ENCODE measurements at regions not wholly inside any gene's neighbourhood (a gene's known extent, or its start where the extent isn't known, plus 50 kb on each side); places are given as distances from the start of the nearest gene placed in this dataset.

- no peaks in the 10 kb centered on the region for H3K9me2 ChIP-seq (ENCODE audit: insufficient read depth)
- H4K20me1 ChIP-seq (ENCODE audit: insufficient read depth) = no peaks in the 10 kb centered on the region
- no peak for ATAC-seq
- RAD21 ChIA-PET (ENCODE audit: low non-redundant PET in 1 of 2, low total read pairs in 2 of 2, uncharacterized antibody in 2 of 2, unreplicated experiment in 2 of 2) = no interaction called here
- DNase-seq (ENCODE audit: low read depth, low spot score) = no peak
- TF ChIP-seq POLR2A (IDR thresholded peaks at IDR 0.05; ENCODE audit: borderline replicate concordance, extremely low read depth, insufficient read depth, insufficient read length) (no peak), ZNF274 (IDR thresholded peaks at IDR 0.05; ENCODE audit: low read depth, low read length) (no peak), TCF7L2 (IDR thresholded peaks at IDR 0.05; ENCODE audit: borderline replicate concordance, extremely low read depth, insufficient read depth, insufficient read length) (no peak), SIN3A (IDR thresholded peaks at IDR 0.05; ENCODE audit: low read depth) (no peak), MAX (IDR thresholded peaks at IDR 0.05) (no peak), SRF (IDR thresholded peaks at IDR 0.05; ENCODE audit: low read depth) (no peak), FOSL1 (IDR thresholded peaks at IDR 0.05; ENCODE audit: low read depth) (no peak), EZH2phosphoT487 (IDR thresholded peaks at IDR 0.05; ENCODE audit: borderline replicate concordance) (no peak), RAD21 (IDR thresholded peaks at IDR 0.05; ENCODE audit: low read depth) (no peak), JUND (IDR thresholded peaks at IDR 0.05) (no peak), SP1 (IDR thresholded peaks at IDR 0.05; ENCODE audit: low read depth) (no peak), EZH2 (IDR thresholded peaks at IDR 0.05) (no peak), CEBPB (IDR thresholded peaks at IDR 0.05; ENCODE audit: low read depth) (no peak), CBX3 (IDR thresholded peaks at IDR 0.05; ENCODE audit: low read depth) (no peak)
- TF ChIP-seq, protein P1, sequence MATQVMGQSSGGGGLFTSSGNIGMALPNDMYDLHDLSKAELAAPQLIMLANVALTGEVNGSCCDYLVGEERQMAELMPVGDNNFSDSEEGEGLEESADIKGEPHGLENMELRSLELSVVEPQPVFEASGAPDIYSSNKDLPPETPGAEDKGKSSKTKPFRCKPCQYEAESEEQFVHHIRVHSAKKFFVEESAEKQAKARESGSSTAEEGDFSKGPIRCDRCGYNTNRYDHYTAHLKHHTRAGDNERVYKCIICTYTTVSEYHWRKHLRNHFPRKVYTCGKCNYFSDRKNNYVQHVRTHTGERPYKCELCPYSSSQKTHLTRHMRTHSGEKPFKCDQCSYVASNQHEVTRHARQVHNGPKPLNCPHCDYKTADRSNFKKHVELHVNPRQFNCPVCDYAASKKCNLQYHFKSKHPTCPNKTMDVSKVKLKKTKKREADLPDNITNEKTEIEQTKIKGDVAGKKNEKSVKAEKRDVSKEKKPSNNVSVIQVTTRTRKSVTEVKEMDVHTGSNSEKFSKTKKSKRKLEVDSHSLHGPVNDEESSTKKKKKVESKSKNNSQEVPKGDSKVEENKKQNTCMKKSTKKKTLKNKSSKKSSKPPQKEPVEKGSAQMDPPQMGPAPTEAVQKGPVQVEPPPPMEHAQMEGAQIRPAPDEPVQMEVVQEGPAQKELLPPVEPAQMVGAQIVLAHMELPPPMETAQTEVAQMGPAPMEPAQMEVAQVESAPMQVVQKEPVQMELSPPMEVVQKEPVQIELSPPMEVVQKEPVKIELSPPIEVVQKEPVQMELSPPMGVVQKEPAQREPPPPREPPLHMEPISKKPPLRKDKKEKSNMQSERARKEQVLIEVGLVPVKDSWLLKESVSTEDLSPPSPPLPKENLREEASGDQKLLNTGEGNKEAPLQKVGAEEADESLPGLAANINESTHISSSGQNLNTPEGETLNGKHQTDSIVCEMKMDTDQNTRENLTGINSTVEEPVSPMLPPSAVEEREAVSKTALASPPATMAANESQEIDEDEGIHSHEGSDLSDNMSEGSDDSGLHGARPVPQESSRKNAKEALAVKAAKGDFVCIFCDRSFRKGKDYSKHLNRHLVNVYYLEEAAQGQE (IDR thresholded peaks at IDR 0.05; ENCODE audit: low read depth) = no peak
- no peaks in the 10 kb centered on the region for H3K36me3 ChIP-seq (ENCODE audit: control insufficient read depth in 1 of 2, insufficient read depth in 2 of 2, low read length in 2 of 2)
- H3K4me1 ChIP-seq (ENCODE audit: control insufficient read depth in 1 of 2, insufficient read depth in 2 of 2, low read length in 2 of 2) = no peaks in the 10 kb centered on the region
- H3K4me3 ChIP-seq (replicated peaks in 1 of 2; ENCODE audit: low read depth in 1 of 2, low read length in 2 of 2) = no peak overlapping the region
- BruUV-seq (replicated peaks) = no TSS peak
- intact Hi-C loops (cut with micrococcal nuclease) = no loop called here
- H3K79me2 ChIP-seq (ENCODE audit: insufficient read depth, low read length) = no peaks in the 10 kb centered on the region
- POLR2A ChIA-PET = no interaction called here
- no peaks in the 10 kb centered on the region for H3K9me3 ChIP-seq (ENCODE audit: control insufficient read depth in 1 of 2, insufficient read depth in 1 of 2, low read depth in 1 of 2, low read length in 2 of 2)
- no peak overlapping the region for H2AFZ ChIP-seq (ENCODE audit: low read depth, low read length, poor library complexity, severe bottlenecking)
- no peak overlapping the region for H3K4me2 ChIP-seq (ENCODE audit: low read length)
- CTCF ChIA-PET = interaction anchor here (1.1 kb wide), 1 partner anchor 9 kb away, joined by 3 read pairs; no protein-coding TSS in a partner anchor
- H3K27me3 ChIP-seq (ENCODE audit: insufficient read depth, low read length) = no peaks in the 10 kb centered on the region
- no peak overlapping the region for H3K27ac ChIP-seq (ENCODE audit: low read depth, low read length)
- no peak overlapping the region for H3K9ac ChIP-seq (ENCODE audit: low read length)
Observed at GRCh38 chr5:124052201-124052600, 540.2 kb downstream of the CSNK1G3 start.

Data from HCT116 (cell line).